DND-41 (cell line): ENCODE measurements at regions not wholly inside any gene's neighbourhood (a gene's known extent, or its start where the extent isn't known, plus 50 kb on each side); places are given as distances from the start of the nearest gene placed in this dataset.

Experiments used
- ATAC-seq: fragments of 200-7000 bp; cut with Tn5 transposase; 3 replicates; pipeline ENCODE4 v1.9.1; 2021; ENCODE audit warnings: low read depth; ENCODE audit not compliant: insufficient read depth
- DNase-seq: peaks from one replicate; pipeline ENCODE4 v3.0.0-alpha.2; 2020
- H2AFZ ChIP-seq: 2 replicates; pipeline ENCODE4 v1.6.0; 2012; ENCODE audit warnings: low read depth, low read length
- H3K27ac ChIP-seq: 2 replicates; pipeline ENCODE4 v1.5.1; 2012; ENCODE audit warnings: low read length, inconsistent platforms
- H3K27me3 ChIP-seq: fragments of 200-600 bp; sonication (generic); 2 replicates; pipeline ENCODE4 v1.6.0; 2012; ENCODE audit warnings: low read length, mild to moderate bottlenecking, inconsistent platforms; ENCODE audit not compliant: insufficient read depth, poor library complexity
- H3K36me3 ChIP-seq: 2 replicates; pipeline ENCODE4 v1.5.1; 2012; ENCODE audit warnings: low read length, inconsistent platforms; ENCODE audit not compliant: insufficient read depth
- H3K4me1 ChIP-seq: 2 replicates; pipeline ENCODE4 v1.5.1; 2012; ENCODE audit warnings: mild to moderate bottlenecking, low read length; ENCODE audit not compliant: insufficient read depth
- H3K4me2 ChIP-seq: 2 replicates; pipeline ENCODE4 v1.6.0; 2012; ENCODE audit warnings: mild to moderate bottlenecking, moderate library complexity, low read length, inconsistent platforms; ENCODE audit not compliant: insufficient read depth
- H3K4me3 ChIP-seq, 2 experiments: fragments of 200-600 bp in 1 of 2; shearing (Covaris generic) in 1 of 2; 2 replicates each; pipeline ENCODE4 v1.5.1; 2012 to 2016; ENCODE audit warnings: inconsistent platforms in 2 of 2, low read length in 2 of 2, mild to moderate bottlenecking in 2 of 2, low read depth in 1 of 2, moderate library complexity in 1 of 2
- H3K79me2 ChIP-seq: 2 replicates; pipeline ENCODE4 v1.6.0; 2012; ENCODE audit warnings: low read length, inconsistent platforms; ENCODE audit not compliant: insufficient read depth
- H3K9ac ChIP-seq: 2 replicates; pipeline ENCODE4 v1.6.0; 2012; ENCODE audit warnings: low read depth, mild to moderate bottlenecking, inconsistent platforms, low read length, moderate library complexity
- H3K9me3 ChIP-seq: 2 replicates; pipeline ENCODE4 v1.5.1; 2012; ENCODE audit warnings: low read length, moderate library complexity, mild to moderate bottlenecking, inconsistent platforms; ENCODE audit not compliant: insufficient read depth, severe bottlenecking
- H4K20me1 ChIP-seq: 2 replicates; pipeline ENCODE4 v1.6.0; 2012; ENCODE audit warnings: low read length; ENCODE audit not compliant: insufficient read depth
- CTCF ChIP-seq: IDR thresholded peaks from 2 replicates; pipeline ENCODE4 v1.5.1; 2012; ENCODE audit warnings: borderline replicate concordance, low read length, moderate library complexity, mild to moderate bottlenecking; ENCODE audit not compliant: poor library complexity, severe bottlenecking; ENCODE audit errors: extremely low read depth
- EZH2 ChIP-seq: IDR thresholded peaks from 3 replicates; pipeline ENCODE4 v1.6.1; 2012; ENCODE audit warnings: borderline replicate concordance, low read depth, mild to moderate bottlenecking, moderate library complexity, low read length, inconsistent platforms; ENCODE audit not compliant: severe bottlenecking

- Histone ChIP-seq H3K4me3 (no peak overlapping the region), H3K36me3 (no peaks in the 10 kb centered on the region), H3K9me3 (no peaks in the 10 kb centered on the region), H3K4me2 (no peak overlapping the region), H3K9ac (no peak overlapping the region), H4K20me1 (no peaks in the 10 kb centered on the region), H3K27me3 (peaks cover 17% of the 10 kb centered on the region), H3K79me2 (no peaks in the 10 kb centered on the region), H3K27ac (no peak overlapping the region), H3K4me1 (peaks cover 10% of the 10 kb centered on the region; the same call in 1 of the 2 replicates), H2AFZ (no peak overlapping the region)
- ATAC-seq (no peak), DNase-seq (no peak)
- TF ChIP-seq CTCF: no peak
- TF ChIP-seq EZH2: no peak
These were observed 354.7 kb upstream of the SMIM21 start for GRCh38 chr18:75782204-75782603.

GRCh38 chr18:75779910-75780309 is 352.4 kb upstream of the SMIM21 start:
- no peak for ATAC-seq

GRCh38 chr18:75779450-75779849 is 351.9 kb upstream of the SMIM21 start:
- no peak overlapping the region for H3K4me2 ChIP-seq
- no peaks in the 10 kb centered on the region for H3K79me2 ChIP-seq
- no peaks in the 10 kb centered on the region for H3K9me3 ChIP-seq
- no peaks in the 10 kb centered on the region for H3K36me3 ChIP-seq
- ATAC-seq (no peak), DNase-seq (no peak)
- no peak overlapping the region for H3K4me3 ChIP-seq
- H4K20me1 ChIP-seq: no peaks in the 10 kb centered on the region
- H3K4me1 ChIP-seq: peaks cover 9% of the 10 kb centered on the region; the same call in 1 of the 2 replicates
- TF ChIP-seq EZH2 (no peak), CTCF (no peak)
- no peak overlapping the region for H3K27ac ChIP-seq
- no peak overlapping the region for H2AFZ ChIP-seq
- peaks cover 20% of the 10 kb centered on the region for H3K27me3 ChIP-seq
- no peak overlapping the region for H3K9ac ChIP-seq

More at GRCh38 chr18:75779910-75780309, 352.4 kb upstream of the SMIM21 start:
- Histone ChIP-seq H3K27me3 (peaks cover 20% of the 10 kb centered on the region), H3K27ac (no peak overlapping the region), H3K9me3 (no peaks in the 10 kb centered on the region), H4K20me1 (no peaks in the 10 kb centered on the region), H3K79me2 (no peaks in the 10 kb centered on the region), H3K9ac (no peak overlapping the region), H3K4me1 (peaks cover 10% of the 10 kb centered on the region; the same call in 1 of the 2 replicates), H3K4me2 (no peak overlapping the region), H3K36me3 (no peaks in the 10 kb centered on the region), H2AFZ (no peak overlapping the region), H3K4me3 (no peak overlapping the region)
- DNase-seq: no peak
- TF ChIP-seq CTCF (no peak), EZH2 (no peak)

GRCh38 chr18:75777630-75778029 is 350.1 kb upstream of the SMIM21 start:
- Histone ChIP-seq H3K36me3 (no peaks in the 10 kb centered on the region), H4K20me1 (no peaks in the 10 kb centered on the region), H3K27ac (no peak overlapping the region), H2AFZ (no peak overlapping the region), H3K79me2 (no peaks in the 10 kb centered on the region), H3K27me3 (peaks cover 15% of the 10 kb centered on the region), H3K4me2 (no peak overlapping the region), H3K9ac (no peak overlapping the region), H3K4me1 (no peaks in the 10 kb centered on the region), H3K4me3 (no peak overlapping the region), H3K9me3 (no peaks in the 10 kb centered on the region)
- no peak for ATAC-seq
- TF ChIP-seq EZH2 (no peak), CTCF (no peak)
- DNase-seq: no peak
